ENCODE measurements at regions not wholly inside any gene's neighbourhood (a gene's known extent, or its start where the extent isn't known, plus 50 kb on each side); places are given as distances from the start of the nearest gene placed in this dataset.
"Not testable (repeated sequence)": the region's sequence is repeated elsewhere in the genome, so short reads cannot be mapped to it uniquely, and the experiment has no call there.

GRCh38 chr21:13826511-13826910 lies 216.9 kb downstream of the POTED start:
- TF ChIP-seq CTCF, POLR2A (IDR thresholded peaks at IDR 0.05): not testable (repeated sequence)

Data from breast epithelium (tissue), 3 donors.